ENCODE measurements at regions not wholly inside any gene's neighbourhood (a gene's known extent, or its start where the extent isn't known, plus 50 kb on each side); places are given as distances from the start of the nearest gene placed in this dataset.

- TF ChIP-seq GATA2 (IDR thresholded peaks at IDR 0.05; ENCODE audit: low read depth, low read length) (0 out of 2 replicates have a peak, but pooled peaks have one; percentile 18), GATA3 (IDR thresholded peaks at IDR 0.05; ENCODE audit: low read depth, low read length) (no peak)
Measured at GRCh38 chr12:97756066-97756666, 293.6 kb downstream of the RMST start.

- TF ChIP-seq GATA2 (IDR thresholded peaks at IDR 0.05; ENCODE audit: low read depth, low read length): no peak
- TF ChIP-seq GATA3 (IDR thresholded peaks at IDR 0.05; ENCODE audit: low read depth, low read length): no peak
Measured at GRCh38 chr12:97756741-97757140, 294.1 kb downstream of the RMST start.

- no peak for TF ChIP-seq GATA2 (IDR thresholded peaks at IDR 0.05; ENCODE audit: low read depth, low read length)
- no peak for TF ChIP-seq GATA3 (IDR thresholded peaks at IDR 0.05; ENCODE audit: low read depth, low read length)
Measured at GRCh38 chr12:97757481-97758193, 295.0 kb downstream of the RMST start.

GRCh38 chr12:97758194-97758501 lies 295.5 kb downstream of the RMST start:
- TF ChIP-seq GATA2 (IDR thresholded peaks at IDR 0.05; ENCODE audit: low read depth, low read length) (no peak), GATA3 (IDR thresholded peaks at IDR 0.05; ENCODE audit: low read depth, low read length) (no peak)

- no peak for TF ChIP-seq GATA2 (IDR thresholded peaks at IDR 0.05; ENCODE audit: low read depth, low read length)
- TF ChIP-seq GATA3 (IDR thresholded peaks at IDR 0.05; ENCODE audit: low read depth, low read length): no peak
Measured at GRCh38 chr12:97758586-97758985, 296.0 kb downstream of the RMST start.

- TF ChIP-seq GATA2 (IDR thresholded peaks at IDR 0.05; ENCODE audit: low read depth, low read length) (no peak), GATA3 (IDR thresholded peaks at IDR 0.05; ENCODE audit: low read depth, low read length) (no peak)
Measured at GRCh38 chr12:97760601-97761000, 298.0 kb downstream of the RMST start.

- TF ChIP-seq GATA2 (IDR thresholded peaks at IDR 0.05; ENCODE audit: low read depth, low read length) (peak; percentile 44; the same call in 1 of the 2 replicates), GATA3 (IDR thresholded peaks at IDR 0.05; ENCODE audit: low read depth, low read length) (no peak)
Measured at GRCh38 chr12:97763113-97763512, 300.5 kb downstream of the RMST start.

GRCh38 chr12:97764700-97765099 lies 302.1 kb downstream of the RMST start:
- no peak for TF ChIP-seq GATA2 (IDR thresholded peaks at IDR 0.05; ENCODE audit: low read depth, low read length)
- no peak for TF ChIP-seq GATA3 (IDR thresholded peaks at IDR 0.05; ENCODE audit: low read depth, low read length)

GRCh38 chr12:97767347-97767746 lies 304.7 kb downstream of the RMST start:
- TF ChIP-seq GATA3 (IDR thresholded peaks at IDR 0.05; ENCODE audit: low read depth, low read length) (no peak), GATA2 (IDR thresholded peaks at IDR 0.05; ENCODE audit: low read depth, low read length) (no peak)

GRCh38 chr12:97778111-97778510 lies 315.5 kb downstream of the RMST start:
- no peak for TF ChIP-seq GATA2 (IDR thresholded peaks at IDR 0.05; ENCODE audit: low read depth, low read length)
- TF ChIP-seq GATA3 (IDR thresholded peaks at IDR 0.05; ENCODE audit: low read depth, low read length): no peak

GRCh38 chr12:97781342-97781741 lies 318.7 kb downstream of the RMST start:
- TF ChIP-seq GATA3 (IDR thresholded peaks at IDR 0.05; ENCODE audit: low read depth, low read length): no peak
- no peak for TF ChIP-seq GATA2 (IDR thresholded peaks at IDR 0.05; ENCODE audit: low read depth, low read length)

GRCh38 chr12:97784904-97785303 lies 322.3 kb downstream of the RMST start:
- TF ChIP-seq GATA2 (IDR thresholded peaks at IDR 0.05; ENCODE audit: low read depth, low read length): no peak
- no peak for TF ChIP-seq GATA3 (IDR thresholded peaks at IDR 0.05; ENCODE audit: low read depth, low read length)

- TF ChIP-seq GATA3 (IDR thresholded peaks at IDR 0.05; ENCODE audit: low read depth, low read length): no peak
Measured at GRCh38 chr12:97790281-97790680, 327.7 kb downstream of the RMST start.

- TF ChIP-seq GATA3 (IDR thresholded peaks at IDR 0.05; ENCODE audit: low read depth, low read length) (no peak), GATA2 (IDR thresholded peaks at IDR 0.05; ENCODE audit: low read depth, low read length) (no peak)
Measured at GRCh38 chr12:97797473-97797872, 334.9 kb downstream of the RMST start.

GRCh38 chr12:97800561-97800960 lies 338.0 kb downstream of the RMST start:
- TF ChIP-seq GATA3 (IDR thresholded peaks at IDR 0.05; ENCODE audit: low read depth, low read length): no peak
- TF ChIP-seq GATA2 (IDR thresholded peaks at IDR 0.05; ENCODE audit: low read depth, low read length): no peak

Data from SH-SY5Y (cell line).